ENCODE measurements at regions not wholly inside any gene's neighbourhood (a gene's known extent, or its start where the extent isn't known, plus 50 kb on each side); places are given as distances from the start of the nearest gene placed in this dataset.
"Not testable (repeated sequence)": the region's sequence is repeated elsewhere in the genome, so short reads cannot be mapped to it uniquely, and the experiment has no call there.

DNA sequence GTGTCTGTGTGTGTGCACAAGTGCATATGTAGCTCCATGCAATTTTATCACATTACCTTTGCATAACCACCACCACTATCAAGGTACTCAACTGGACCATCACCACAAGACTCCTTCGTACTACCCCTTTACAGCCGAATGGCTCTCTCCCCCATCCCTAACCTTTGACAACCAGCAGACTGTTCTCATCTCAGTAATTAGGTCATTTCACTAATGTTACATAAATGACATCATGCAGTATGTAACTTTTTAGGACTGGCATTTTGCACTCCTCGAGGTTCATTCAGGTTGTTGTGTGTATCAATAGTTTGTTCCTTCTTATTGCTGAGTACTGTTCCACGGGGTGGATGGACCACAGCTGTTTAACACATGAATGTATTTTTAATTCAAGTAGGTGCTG is 121.8 kb upstream of the SLC6A11 start:
- peaks cover 5% of the 10 kb centered on the region for H3K27me3 Mint-ChIP-seq
- H3K4me3 Mint-ChIP-seq, result no peak overlapping the region
- H3K27ac Mint-ChIP-seq, result no peak overlapping the region
- H3K9me3 Mint-ChIP-seq, result no peaks in the 10 kb centered on the region
- H3K4me1 Mint-ChIP-seq, result no peaks in the 10 kb centered on the region
- no peaks in the 10 kb centered on the region for H3K36me3 Mint-ChIP-seq

GRCh38 chr3:10695186-10695585 is 120.8 kb upstream of the SLC6A11 start:
- H3K36me3 Mint-ChIP-seq, H3K27ac Mint-ChIP-seq, H3K27me3 Mint-ChIP-seq, H3K9me3 Mint-ChIP-seq, H3K4me1 Mint-ChIP-seq, H3K4me3 Mint-ChIP-seq: not testable (repeated sequence)

DNA sequence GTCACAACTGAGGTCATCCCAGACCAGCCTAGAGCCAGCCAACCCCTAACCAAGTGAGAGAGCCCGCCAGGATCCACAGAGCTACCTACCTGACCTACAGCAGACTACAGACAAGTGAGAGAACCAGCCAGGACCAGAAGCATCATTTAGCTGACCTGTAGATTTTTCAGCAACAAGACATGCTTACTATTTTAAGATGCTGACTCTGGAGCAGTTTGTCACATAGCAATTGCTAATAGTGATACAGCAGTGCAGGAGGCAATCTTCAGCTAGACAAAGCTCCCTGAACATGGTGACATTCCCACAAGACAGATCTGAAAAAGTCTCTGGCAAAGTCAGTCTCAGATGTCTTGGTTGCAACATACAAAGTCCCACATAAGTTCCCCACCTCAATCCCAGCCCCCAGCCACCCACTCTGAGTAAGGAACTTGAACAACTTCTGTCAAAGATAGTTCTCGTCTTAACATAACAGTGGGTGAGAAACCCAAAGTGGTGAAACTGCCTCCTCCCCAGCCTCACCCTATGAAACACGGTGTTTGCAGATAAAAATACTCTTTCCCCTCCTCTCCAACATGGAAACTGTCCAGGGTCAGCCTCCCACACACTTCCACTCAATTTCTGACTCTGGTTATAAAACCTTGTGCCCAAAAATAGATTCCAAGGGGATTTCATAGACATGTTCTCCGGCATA is 120.3 kb upstream of the SLC6A11 start:
- no peaks in the 10 kb centered on the region for H3K4me1 Mint-ChIP-seq
- H3K9me3 Mint-ChIP-seq, result no peaks in the 10 kb centered on the region
- peaks cover 6% of the 10 kb centered on the region for H3K27me3 Mint-ChIP-seq
- no peak overlapping the region for H3K27ac Mint-ChIP-seq
- H3K4me3 Mint-ChIP-seq, result no peak overlapping the region
- H3K36me3 Mint-ChIP-seq, result no peaks in the 10 kb centered on the region

GRCh38 chr3:10697918-10698317 is 118.1 kb upstream of the SLC6A11 start:
- Mint-ChIP-seq H3K4me3 (no peak overlapping the region), H3K9me3 (no peaks in the 10 kb centered on the region), H3K36me3 (no peaks in the 10 kb centered on the region), H3K27ac (no peak overlapping the region), H3K4me1 (no peaks in the 10 kb centered on the region), H3K27me3 (peaks cover 16% of the 10 kb centered on the region)

GRCh38 chr3:10700821-10701220 is 115.2 kb upstream of the SLC6A11 start:
- Mint-ChIP-seq H3K4me1 (no peaks in the 10 kb centered on the region), H3K27ac (no peak overlapping the region), H3K27me3 (peaks cover 34% of the 10 kb centered on the region), H3K36me3 (no peaks in the 10 kb centered on the region), H3K4me3 (no peak overlapping the region), H3K9me3 (no peaks in the 10 kb centered on the region)

- peaks cover 45% of the 10 kb centered on the region for H3K27me3 Mint-ChIP-seq
- H3K36me3 Mint-ChIP-seq, result no peaks in the 10 kb centered on the region
- no peak overlapping the region for H3K27ac Mint-ChIP-seq
- H3K4me3 Mint-ChIP-seq, result no peak overlapping the region
- H3K9me3 Mint-ChIP-seq, result no peaks in the 10 kb centered on the region
- peaks cover 14% of the 10 kb centered on the region for H3K4me1 Mint-ChIP-seq
These were observed 112.9 kb upstream of the SLC6A11 start for GRCh38 chr3:10702961-10703740.

- Mint-ChIP-seq H3K36me3 (no peaks in the 10 kb centered on the region), H3K27me3 (peaks cover 48% of the 10 kb centered on the region), H3K9me3 (no peaks in the 10 kb centered on the region), H3K4me1 (peaks cover 14% of the 10 kb centered on the region), H3K4me3 (no peak overlapping the region), H3K27ac (no peak overlapping the region)
These were observed 112.2 kb upstream of the SLC6A11 start for GRCh38 chr3:10703875-10704274.

- peaks cover 50% of the 10 kb centered on the region for H3K27me3 Mint-ChIP-seq
- no peak overlapping the region for H3K27ac Mint-ChIP-seq
- H3K4me3 Mint-ChIP-seq, result no peak overlapping the region
- peaks cover 14% of the 10 kb centered on the region for H3K4me1 Mint-ChIP-seq
- no peaks in the 10 kb centered on the region for H3K9me3 Mint-ChIP-seq
- no peaks in the 10 kb centered on the region for H3K36me3 Mint-ChIP-seq
These were observed 109.8 kb upstream of the SLC6A11 start for GRCh38 chr3:10706156-10706739.

GRCh38 chr3:10706740-10707399 is 109.2 kb upstream of the SLC6A11 start:
- H3K36me3 Mint-ChIP-seq, result no peaks in the 10 kb centered on the region
- H3K27ac Mint-ChIP-seq, result no peak overlapping the region
- peaks cover 14% of the 10 kb centered on the region for H3K4me1 Mint-ChIP-seq
- H3K27me3 Mint-ChIP-seq, result peaks cover 49% of the 10 kb centered on the region
- no peaks in the 10 kb centered on the region for H3K9me3 Mint-ChIP-seq
- H3K4me3 Mint-ChIP-seq, result peak overlapping the region; percentile 68

DNA sequence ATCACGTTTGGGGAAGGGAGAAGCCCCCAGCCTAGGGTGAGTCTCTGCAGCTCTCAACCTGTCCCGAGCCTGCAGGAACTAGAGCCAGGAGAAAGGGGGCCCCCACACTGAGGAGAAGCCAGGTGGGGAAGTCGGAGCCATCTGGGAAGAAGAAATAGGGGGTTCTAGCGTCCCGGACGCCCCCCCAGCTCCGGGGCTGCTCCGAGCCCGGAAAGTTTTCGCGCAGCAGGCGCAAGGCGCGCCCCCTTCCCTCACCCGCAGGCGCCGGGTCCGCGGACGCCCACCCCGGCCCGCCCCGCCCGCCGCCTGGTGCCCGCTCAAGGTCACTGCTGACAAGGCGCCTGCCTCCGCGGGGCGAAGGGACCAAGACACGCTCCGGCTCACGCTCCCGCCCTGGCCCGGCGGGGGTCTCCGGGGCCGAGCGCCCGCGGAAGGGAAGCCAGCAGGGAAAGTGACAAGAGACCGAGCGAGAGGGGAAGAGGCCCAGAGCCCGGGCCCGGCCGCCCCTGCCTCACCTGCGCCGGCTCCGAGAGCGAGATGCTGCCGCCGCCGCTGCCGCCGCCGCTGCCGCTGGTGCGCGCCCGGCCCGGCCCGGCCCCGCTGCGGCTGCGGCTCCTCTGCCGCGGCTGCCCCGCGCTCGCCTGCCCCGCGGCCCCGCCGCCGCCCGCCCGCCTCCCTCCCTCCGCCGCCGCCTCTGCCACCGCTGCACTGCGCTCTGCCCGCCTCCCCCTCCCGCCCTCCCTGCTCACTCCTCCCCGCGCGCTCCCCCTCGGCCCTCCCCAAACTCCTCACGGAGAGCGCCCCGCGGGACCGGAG is 108.4 kb upstream of the SLC6A11 start:
- Mint-ChIP-seq H3K4me3 (peak overlapping the region; percentile 68), H3K27me3 (peaks cover 47% of the 10 kb centered on the region), H3K27ac (no peak overlapping the region), H3K4me1 (peaks cover 14% of the 10 kb centered on the region), H3K36me3 (no peaks in the 10 kb centered on the region), H3K9me3 (no peaks in the 10 kb centered on the region)

- Mint-ChIP-seq H3K27ac (no peak overlapping the region), H3K27me3 (peaks cover 43% of the 10 kb centered on the region), H3K9me3 (no peaks in the 10 kb centered on the region), H3K4me1 (peaks cover 14% of the 10 kb centered on the region), H3K4me3 (no peak overlapping the region), H3K36me3 (no peaks in the 10 kb centered on the region)
These were observed 107.7 kb upstream of the SLC6A11 start for GRCh38 chr3:10708216-10708893.

DNA sequence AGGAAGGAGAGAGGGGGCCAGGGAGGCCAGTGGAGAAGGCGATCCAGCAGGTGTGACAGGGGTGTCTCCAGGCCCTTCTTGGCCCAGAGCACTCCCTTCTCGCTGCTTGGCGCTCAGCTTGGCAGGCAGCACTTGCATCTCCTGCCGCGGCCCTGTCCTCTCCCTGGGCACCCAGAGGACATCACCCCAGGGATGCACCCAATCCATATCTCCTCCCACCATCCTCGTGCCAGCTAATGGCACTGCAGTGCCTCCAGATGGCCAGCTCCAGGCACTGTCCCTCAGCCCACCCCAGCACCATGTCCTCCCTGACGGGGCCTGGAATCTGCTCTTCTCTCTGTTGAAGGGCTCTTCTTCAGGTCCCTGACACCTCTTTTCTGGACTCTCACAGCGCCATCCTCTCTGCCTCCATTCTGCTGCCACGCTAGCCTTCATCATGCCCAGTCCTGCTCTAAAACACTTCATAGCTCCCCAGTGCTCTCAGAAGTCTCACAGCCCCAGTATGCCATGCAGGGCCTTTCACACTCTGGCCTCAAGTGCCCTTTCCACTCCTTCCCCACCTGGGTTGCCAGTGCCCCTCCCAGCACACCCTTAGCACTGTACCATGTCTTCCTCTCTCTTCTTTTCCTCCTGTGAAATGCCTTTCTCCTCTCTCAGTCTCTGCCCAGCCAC is 106.8 kb upstream of the SLC6A11 start:
- Mint-ChIP-seq H3K27ac (peak overlapping the region; percentile 23), H3K4me3 (no peak overlapping the region), H3K9me3 (no peaks in the 10 kb centered on the region), H3K4me1 (peaks cover 14% of the 10 kb centered on the region), H3K27me3 (peaks cover 36% of the 10 kb centered on the region), H3K36me3 (no peaks in the 10 kb centered on the region)

GRCh38 chr3:10712121-10712520 is 103.9 kb upstream of the SLC6A11 start:
- Mint-ChIP-seq H3K27ac (no peak overlapping the region), H3K36me3 (no peaks in the 10 kb centered on the region), H3K4me1 (peaks cover 2% of the 10 kb centered on the region), H3K9me3 (no peaks in the 10 kb centered on the region), H3K27me3 (peaks cover 17% of the 10 kb centered on the region), H3K4me3 (no peak overlapping the region)

GRCh38 chr3:10713656-10714055 is 102.4 kb upstream of the SLC6A11 start:
- Mint-ChIP-seq H3K4me3 (no peak overlapping the region), H3K27me3 (peaks cover 17% of the 10 kb centered on the region), H3K27ac (no peak overlapping the region), H3K9me3 (no peaks in the 10 kb centered on the region), H3K4me1 (no peaks in the 10 kb centered on the region), H3K36me3 (no peaks in the 10 kb centered on the region)

Measured in activated naive CD4-positive, alpha-beta T cell treated with anti-CD3 and anti-CD28 coated beads, Interleukin-2, amount 50 U/mL, for 24 hours (primary cell).